SK-N-SH (cell line): ENCODE measurements at regions not wholly inside any gene's neighbourhood (a gene's known extent, or its start where the extent isn't known, plus 50 kb on each side); places are given as distances from the start of the nearest gene placed in this dataset.

Experiments
- CTCF ChIA-PET: fragments of 300-600, 350-600 bp; formaldehyde crosslinking; extraction: SDS; loops from one replicate; lab custom pipeline; 2021; lab: Yijun Ruan, JAX
- POLR2A ChIA-PET: fragments of 350-600 bp; sonication (Branson Sonifier 250); formaldehyde crosslinking; extraction: SDS; loops from one replicate; lab custom pipeline; 2020; ENCODE audit warnings: antibody characterized with exemption, inconsistent platforms; lab: Yijun Ruan, JAX
- DNase-seq: peaks from one replicate; pipeline ENCODE4 v3.0.0; 2012
- H2AFZ ChIP-seq: fragments of 200-600 bp; sonication (generic); 2 replicates; pipeline ENCODE4 v1.8.1; 2016; ENCODE audit warnings: antibody characterized with exemption, mild to moderate bottlenecking, low read depth
- H3F3A ChIP-seq: fragments of 200-600 bp; sonication (generic); replicated peaks from 2 replicates; pipeline ENCODE3; 2016; ENCODE audit warnings: antibody characterized with exemption, mild to moderate bottlenecking; ENCODE audit not compliant: insufficient read depth
- H3K27ac ChIP-seq, 2 experiments: fragments of 200-500 bp in 1 of 2; fragments of 200-600 bp in 1 of 2; sonication (Bioruptor generic) in 1 of 2; sonication (generic), shearing (Covaris generic) in 1 of 2; 2 replicates each; pipeline versions ENCODE4 v1.5.1 to v1.6.1; 2014 to 2016; ENCODE audit warnings: low read depth in 2 of 2, inconsistent platforms in 1 of 2, low read length in 1 of 2, mild to moderate bottlenecking in 1 of 2, mixed read lengths in 1 of 2
- H3K27me3 ChIP-seq: fragments of 200-600 bp; sonication (generic), shearing (Covaris generic); 2 replicates; pipeline ENCODE4 v1.6.1; 2016; ENCODE audit warnings: mixed run types; ENCODE audit not compliant: insufficient read depth
- H3K36me3 ChIP-seq, 2 experiments: fragments of 200-500 bp in 1 of 2; fragments of 200-600 bp in 1 of 2; sonication (Bioruptor generic) in 1 of 2; sonication (generic) in 1 of 2; replicated peaks in 1 of 2; 2 replicates each; pipeline versions ENCODE3 to v1.5.1; 2014 to 2016; ENCODE audit warnings: low read length in 1 of 2, mild to moderate bottlenecking in 1 of 2; ENCODE audit not compliant: insufficient read depth in 2 of 2, control insufficient read depth in 1 of 2
- H3K4me1 ChIP-seq, 2 experiments: fragments of 200-500 bp in 1 of 2; fragments of 200-600 bp in 1 of 2; sonication (Bioruptor generic) in 1 of 2; sonication (generic), shearing (Covaris generic) in 1 of 2; 2 replicates each; pipeline versions ENCODE4 v1.5.1 to v1.6.1; 2014 to 2016; ENCODE audit warnings: low read depth in 1 of 2, low read length in 1 of 2, mixed run types in 1 of 2; ENCODE audit not compliant: insufficient read depth in 2 of 2, control insufficient read depth in 1 of 2
- H3K4me2 ChIP-seq: fragments of 200-600 bp; sonication (generic), shearing (Covaris generic); 2 replicates; pipeline ENCODE4 v1.6.1; 2017; ENCODE audit warnings: mixed run types
- H3K4me3 ChIP-seq, 2 experiments: fragments of 200-500 bp in 1 of 2; fragments of 200-600 bp in 1 of 2; sonication (Bioruptor generic) in 1 of 2; sonication (generic), shearing (Covaris generic) in 1 of 2; 2 replicates each; pipeline versions ENCODE4 v1.5.1 to v1.8.1; 2014 to 2016; ENCODE audit warnings: low read depth in 2 of 2, inconsistent platforms in 1 of 2, low read length in 1 of 2, mild to moderate bottlenecking in 1 of 2, mixed read lengths in 1 of 2, moderate library complexity in 1 of 2
- H3K79me2 ChIP-seq: fragments of 200-600 bp; sonication (generic); 2 replicates; pipeline ENCODE4 v1.8.1; 2017; ENCODE audit warnings: mild to moderate bottlenecking; ENCODE audit not compliant: insufficient read depth
- H3K9ac ChIP-seq: fragments of 200-600 bp; sonication (generic); 2 replicates; pipeline ENCODE4 v1.6.1; 2017; ENCODE audit warnings: mixed run types
- H3K9me2 ChIP-seq: fragments of 200-600 bp; sonication (generic); 2 replicates; pipeline ENCODE4 v1.6.1; 2017; ENCODE audit warnings: mixed run types
- H3K9me3 ChIP-seq: fragments of 200-600 bp; sonication (generic); 2 replicates; pipeline ENCODE4 v1.6.1; 2017; ENCODE audit warnings: mixed run types, mild to moderate bottlenecking, moderate library complexity
- H4K20me1 ChIP-seq: fragments of 200-600 bp; sonication (generic); 2 replicates; pipeline ENCODE4 v1.6.1; 2017; ENCODE audit warnings: mild to moderate bottlenecking, mixed run types; ENCODE audit not compliant: insufficient read depth
- CTCF ChIP-seq: fragments of 200-600 bp; sonication (generic); IDR thresholded peaks from 2 replicates; pipeline ENCODE4 v1.6.1; 2017; ENCODE audit warnings: antibody characterized with exemption, mild to moderate bottlenecking, moderate library complexity
- EP300 ChIP-seq, 2 experiments: IDR thresholded peaks; 2 replicates each; pipeline versions ENCODE4 v1.4.0 to v1.6.1; 2012; ENCODE audit warnings: borderline replicate concordance in 1 of 2, low read depth in 1 of 2, low read length in 1 of 2
- EZH2phosphoT487 ChIP-seq: fragments of 200-600 bp; sonication (generic); IDR thresholded peaks from 2 replicates; pipeline ENCODE4 v1.6.1; 2017; ENCODE audit warnings: low read depth, mixed run types, mild to moderate bottlenecking, antibody characterized with exemption, moderate library complexity, borderline replicate concordance
- NRF1 ChIP-seq: IDR thresholded peaks from 2 replicates; pipeline ENCODE4 v1.6.1; 2012; ENCODE audit warnings: low read depth, mild to moderate bottlenecking, low read length
- REST ChIP-seq: IDR thresholded peaks from 2 replicates; pipeline ENCODE4 v1.6.1; 2012; ENCODE audit warnings: mild to moderate bottlenecking, low read depth, low read length, moderate library complexity
- TCF12 ChIP-seq: IDR thresholded peaks from 2 replicates; pipeline ENCODE4 v1.4.0; 2012
- USF2 ChIP-seq: fragments of 150-350 bp; IDR thresholded peaks from 2 replicates; pipeline ENCODE4 v1.6.1; 2017; ENCODE audit warnings: antibody characterized with exemption, low read length, low read depth, borderline replicate concordance
- ZBTB33 ChIP-seq: IDR thresholded peaks from 2 replicates; pipeline ENCODE4 v1.4.0; 2012; ENCODE audit warnings: low read depth, borderline replicate concordance
- WGBS: methylation state at CpG from one replicate; pipeline ENCODE4 v1.1.6; 2017; ENCODE audit warnings: low lambda C conversion rate; 5-methylcytosine and 5-hydroxymethylcytosine counted together

GRCh38 chr12:93950311-93950710 is 198.1 kb upstream of the PLXNC1 start:
- Histone ChIP-seq H3K9me2 (no peaks in the 10 kb centered on the region), H3K79me2 (no peaks in the 10 kb centered on the region), H3K9ac (no peak overlapping the region), H3K36me3 (no peaks in the 10 kb centered on the region), H2AFZ (no peak overlapping the region), H4K20me1 (no peaks in the 10 kb centered on the region), H3K4me3 (no peak overlapping the region), H3K9me3 (no peaks in the 10 kb centered on the region), H3K4me1 (no peaks in the 10 kb centered on the region), H3K27me3 (no peaks in the 10 kb centered on the region), H3F3A (no peaks in the 10 kb centered on the region), H3K27ac (no peak overlapping the region), H3K4me2 (no peak overlapping the region)
- 72% methylated on average over 3 of the region's 3 CpGs for WGBS
- CTCF ChIA-PET, result no interaction called here
- POLR2A ChIA-PET, result no interaction called here
- no peak for TF ChIP-seq REST
- TF ChIP-seq TCF12, result no peak
- no peak for TF ChIP-seq USF2
- TF ChIP-seq ZBTB33, result no peak
- TF ChIP-seq EP300 (IDR thresholded peaks at IDR 0.05; ENCODE audit: borderline replicate concordance in 1 of 2, low read depth in 1 of 2, low read length in 1 of 2), result no peak
- TF ChIP-seq NRF1, result no peak
- TF ChIP-seq CTCF, result no peak
- TF ChIP-seq EZH2phosphoT487, result no peak
- DNase-seq, result no peak
